Ectodermal cell (in vitro differentiated cells): ENCODE measurements at regions not wholly inside any gene's neighbourhood (a gene's known extent, or its start where the extent isn't known, plus 50 kb on each side); places are given as distances from the start of the nearest gene placed in this dataset.

ENCODE experiments used
- H3K27ac ChIP-seq: 2 replicates; pipeline ENCODE4 v1.7.0; 2013; ENCODE audit warnings: mild to moderate bottlenecking, low read depth, low read length; ENCODE audit not compliant: insufficient read depth, poor library complexity, severe bottlenecking
- H3K27me3 ChIP-seq: 2 replicates; pipeline ENCODE4 v1.7.0; 2013; ENCODE audit warnings: mild to moderate bottlenecking, low read length; ENCODE audit not compliant: insufficient read depth, control insufficient read depth, poor library complexity, severe bottlenecking
- H3K36me3 ChIP-seq: one replicate; pipeline ENCODE4 v1.7.0; 2013; ENCODE audit warnings: low read length; ENCODE audit not compliant: control insufficient read depth, insufficient read depth
- H3K4me1 ChIP-seq: one replicate; pipeline ENCODE4 v1.7.0; 2013; ENCODE audit warnings: low read length; ENCODE audit not compliant: control insufficient read depth, insufficient read depth
- H3K4me3 ChIP-seq: 2 replicates; pipeline ENCODE4 v1.7.0; 2013; ENCODE audit warnings: low read depth, low read length, control low read depth; ENCODE audit not compliant: insufficient read depth
- H3K9me3 ChIP-seq: 2 replicates; pipeline ENCODE4 v1.7.0; 2013; ENCODE audit warnings: mild to moderate bottlenecking, low read length, moderate library complexity; ENCODE audit not compliant: control insufficient read depth
- WGBS, 2 experiments: methylation state at CpG; one replicate each; pipeline ENCODE4 v1.1.7; 2013; ENCODE audit warnings: missing lambda C conversion rate in 2 of 2; 5-methylcytosine and 5-hydroxymethylcytosine counted together

DNA sequence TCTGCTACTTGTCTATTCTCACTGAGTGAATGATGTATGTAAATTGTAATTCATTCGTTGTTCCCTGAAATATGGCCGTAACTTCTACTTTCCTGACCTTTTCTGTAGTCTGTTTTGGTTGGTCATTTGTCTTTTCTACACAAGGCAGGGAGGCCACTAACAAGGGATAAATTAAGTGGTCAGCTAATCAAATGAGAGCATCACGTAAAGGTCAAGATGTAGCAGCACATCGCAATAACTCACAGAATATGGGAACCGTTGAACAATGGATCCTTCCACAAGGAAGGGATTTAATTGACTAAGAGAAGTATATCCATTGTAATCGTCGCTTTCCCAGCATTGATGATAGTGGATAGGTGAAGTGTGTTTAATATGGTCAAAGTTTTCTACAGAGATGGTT, 171.1 kb downstream of the DMRT2 start:
- no peak overlapping the region for H3K4me3 ChIP-seq
- no peaks in the 10 kb centered on the region for H3K27me3 ChIP-seq
- H3K36me3 ChIP-seq = no peaks in the 10 kb centered on the region
- no peak overlapping the region for H3K27ac ChIP-seq
- H3K4me1 ChIP-seq = no peaks in the 10 kb centered on the region
- H3K9me3 ChIP-seq = no peaks in the 10 kb centered on the region
- WGBS, 2 experiments = 95 to 96% methylated on average over 7 of the region's 7 CpGs

DNA sequence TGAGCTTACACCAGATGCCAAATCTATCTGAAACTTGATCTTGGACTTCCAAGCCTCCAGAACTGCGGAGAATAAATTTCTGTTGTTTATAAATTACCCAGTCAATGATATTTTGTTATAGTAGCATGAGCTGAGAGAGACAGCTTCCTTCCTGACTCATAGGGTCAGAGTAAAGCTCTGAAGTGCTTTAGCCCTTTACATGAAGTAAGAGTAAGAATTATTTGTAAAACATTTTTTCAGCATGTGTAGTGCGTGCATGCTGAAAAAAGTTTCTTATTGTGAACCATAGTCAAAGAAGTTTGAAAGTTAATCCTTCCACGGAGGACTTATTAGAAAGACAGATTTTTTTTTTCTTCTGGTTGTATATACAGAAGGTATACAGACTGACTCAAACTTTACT, 172.4 kb downstream of the DMRT2 start:
- H3K27me3 ChIP-seq = no peaks in the 10 kb centered on the region
- H3K4me1 ChIP-seq = no peaks in the 10 kb centered on the region
- no peak overlapping the region for H3K4me3 ChIP-seq
- no peaks in the 10 kb centered on the region for H3K36me3 ChIP-seq
- WGBS, 2 experiments = 61 to 100% methylated on average over 2 to 3 of the region's 3 CpGs
- no peak overlapping the region for H3K27ac ChIP-seq
- H3K9me3 ChIP-seq = no peaks in the 10 kb centered on the region

DNA sequence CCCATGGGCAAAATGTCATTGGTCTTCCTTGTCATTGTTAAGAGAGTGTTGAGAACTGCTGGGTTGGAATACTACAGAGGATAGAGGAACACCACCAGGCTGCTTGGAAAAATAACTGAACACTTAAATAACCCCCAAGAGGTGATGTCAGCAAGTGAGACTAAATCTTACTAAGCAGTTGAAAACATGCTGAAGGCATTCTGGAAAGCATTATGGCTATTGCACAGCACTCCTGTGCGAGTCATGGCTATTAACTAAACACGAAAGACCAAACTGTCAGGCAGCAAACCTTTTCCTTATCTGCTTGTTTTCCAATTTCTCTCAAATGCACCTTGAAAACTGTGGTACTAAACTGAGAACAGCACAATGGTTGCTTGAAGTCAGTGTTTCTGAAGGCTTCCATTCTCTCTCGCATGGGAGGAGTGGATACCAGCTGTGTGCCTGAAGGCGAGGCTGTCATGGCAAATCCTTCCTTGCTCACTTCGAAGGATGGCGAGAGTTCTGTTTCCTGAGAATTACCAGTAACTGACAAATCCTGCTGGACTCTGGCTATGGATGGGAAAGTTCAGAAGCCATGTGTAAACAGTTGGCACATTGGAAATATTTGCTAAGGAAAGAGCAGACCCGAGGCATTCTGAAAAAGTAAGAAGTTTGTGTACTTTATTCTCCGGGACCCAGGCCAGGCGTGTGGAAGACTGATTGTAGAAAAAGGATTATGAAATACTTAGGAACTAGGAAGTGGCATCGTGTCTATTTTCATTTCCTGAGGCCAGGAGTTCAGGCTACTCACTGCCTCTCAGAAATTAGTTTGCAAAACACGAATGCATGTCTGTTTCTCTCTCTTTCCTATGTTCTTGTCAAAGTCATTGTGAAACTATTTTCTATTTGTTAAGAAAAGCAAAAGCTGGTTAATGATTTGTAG, 182.1 kb downstream of the DMRT2 start:
- no peaks in the 10 kb centered on the region for H3K27me3 ChIP-seq
- no peaks in the 10 kb centered on the region for H3K36me3 ChIP-seq
- no peak overlapping the region for H3K4me3 ChIP-seq
- H3K4me1 ChIP-seq = no peaks in the 10 kb centered on the region
- H3K9me3 ChIP-seq = no peaks in the 10 kb centered on the region
- WGBS, 2 experiments = 84 to 85% methylated on average over 11 of the region's 11 CpGs
- H3K27ac ChIP-seq = no peak overlapping the region

DNA sequence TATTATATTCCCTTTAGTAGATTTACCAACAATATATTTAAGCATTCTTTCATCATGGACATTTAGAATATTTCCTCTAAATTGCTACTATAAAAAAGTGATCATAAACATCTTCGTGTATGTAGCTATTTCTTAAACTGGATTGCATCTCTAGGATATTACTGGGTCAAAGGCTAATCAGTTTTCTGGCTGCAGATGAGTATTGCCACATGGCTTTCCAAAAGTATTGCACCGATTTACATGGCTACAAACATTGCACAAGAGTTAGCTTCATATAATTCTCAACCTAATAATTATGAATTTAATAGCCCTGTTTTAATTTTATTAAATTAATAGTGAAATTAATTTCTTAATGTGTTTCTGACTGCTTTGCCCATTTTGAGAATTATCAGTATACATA, 183.4 kb downstream of the DMRT2 start:
- Histone ChIP-seq H3K27ac (no peak overlapping the region), H3K9me3 (no peaks in the 10 kb centered on the region), H3K36me3 (no peaks in the 10 kb centered on the region), H3K4me1 (no peaks in the 10 kb centered on the region), H3K4me3 (no peak overlapping the region), H3K27me3 (no peaks in the 10 kb centered on the region)
- WGBS, 2 experiments = 83 to 93% methylated on average over 2 of the region's 2 CpGs

DNA sequence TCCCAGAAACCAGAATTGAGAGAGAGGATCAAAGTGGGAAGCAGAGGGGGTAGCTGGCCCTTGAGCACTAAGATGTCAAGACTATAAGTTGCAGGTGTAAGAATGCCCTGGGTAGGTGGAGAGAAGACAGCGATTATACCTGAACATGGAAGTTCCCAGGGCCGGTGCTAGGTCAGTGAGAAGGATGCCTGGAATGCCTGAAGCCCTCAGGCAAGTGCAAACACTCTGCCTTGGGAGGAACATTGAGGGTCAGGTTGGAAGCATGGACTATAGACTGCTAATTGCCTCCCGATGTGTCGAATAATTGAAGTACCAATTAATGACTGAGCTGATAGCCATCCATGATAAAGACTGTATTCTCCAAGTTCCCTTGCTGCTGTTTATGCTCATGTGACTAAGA, 185.5 kb downstream of the DMRT2 start:
- Histone ChIP-seq H3K4me3 (no peak overlapping the region), H3K27ac (no peak overlapping the region), H3K9me3 (no peaks in the 10 kb centered on the region), H3K27me3 (no peaks in the 10 kb centered on the region), H3K4me1 (no peaks in the 10 kb centered on the region), H3K36me3 (no peaks in the 10 kb centered on the region)
- WGBS, 2 experiments = 83 to 92% methylated on average over 4 of the region's 4 CpGs

DNA sequence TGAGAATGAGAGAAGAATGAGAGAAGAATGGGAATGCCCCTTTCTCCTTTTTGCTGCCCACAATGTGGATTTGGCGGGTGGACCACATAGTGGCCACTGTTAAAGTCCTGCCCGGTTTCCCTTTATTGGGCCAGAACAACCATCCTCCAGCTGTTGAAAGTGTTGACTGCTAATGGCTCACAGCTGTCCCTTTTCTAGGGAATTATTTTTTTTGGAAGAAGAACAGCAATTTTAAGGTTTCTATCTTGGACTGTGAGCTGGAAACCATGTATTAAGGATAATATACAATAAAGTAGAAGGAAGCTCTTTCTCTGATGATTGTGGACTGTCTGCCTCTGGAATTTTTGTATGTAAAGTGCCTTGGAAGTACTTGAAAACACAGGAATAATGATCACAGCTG, 185.9 kb downstream of the DMRT2 start:
- H3K36me3 ChIP-seq = no peaks in the 10 kb centered on the region
- WGBS, 2 experiments = 87 to 95% methylated on average over 2 of the region's 2 CpGs
- H3K27me3 ChIP-seq = no peaks in the 10 kb centered on the region
- no peak overlapping the region for H3K27ac ChIP-seq
- no peak overlapping the region for H3K4me3 ChIP-seq
- no peaks in the 10 kb centered on the region for H3K4me1 ChIP-seq
- no peaks in the 10 kb centered on the region for H3K9me3 ChIP-seq

DNA sequence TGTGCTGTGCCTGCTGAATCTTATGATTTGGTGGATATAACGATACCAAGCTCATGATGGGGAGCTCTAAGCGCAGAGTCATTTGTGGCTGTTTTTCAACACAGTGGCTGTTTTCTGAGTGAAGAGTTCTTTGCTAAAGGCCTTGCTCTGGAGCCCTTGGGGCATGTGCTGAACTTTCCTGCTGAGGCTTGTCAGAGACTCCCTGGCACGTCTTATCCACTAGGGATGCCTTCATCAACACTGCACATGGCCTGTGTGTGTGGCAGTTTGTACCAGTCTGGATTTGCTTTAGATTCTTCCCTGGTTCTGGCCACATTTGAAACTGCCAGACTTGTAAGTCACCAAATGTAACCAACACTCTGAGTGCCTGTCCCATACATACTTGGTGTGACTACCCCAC, 188.2 kb downstream of the DMRT2 start:
- no peak overlapping the region for H3K4me3 ChIP-seq
- no peaks in the 10 kb centered on the region for H3K9me3 ChIP-seq
- H3K4me1 ChIP-seq = no peaks in the 10 kb centered on the region
- WGBS, 2 experiments = 90 to 92% methylated on average over 3 of the region's 3 CpGs
- H3K36me3 ChIP-seq = no peaks in the 10 kb centered on the region
- no peaks in the 10 kb centered on the region for H3K27me3 ChIP-seq
- no peak overlapping the region for H3K27ac ChIP-seq

DNA sequence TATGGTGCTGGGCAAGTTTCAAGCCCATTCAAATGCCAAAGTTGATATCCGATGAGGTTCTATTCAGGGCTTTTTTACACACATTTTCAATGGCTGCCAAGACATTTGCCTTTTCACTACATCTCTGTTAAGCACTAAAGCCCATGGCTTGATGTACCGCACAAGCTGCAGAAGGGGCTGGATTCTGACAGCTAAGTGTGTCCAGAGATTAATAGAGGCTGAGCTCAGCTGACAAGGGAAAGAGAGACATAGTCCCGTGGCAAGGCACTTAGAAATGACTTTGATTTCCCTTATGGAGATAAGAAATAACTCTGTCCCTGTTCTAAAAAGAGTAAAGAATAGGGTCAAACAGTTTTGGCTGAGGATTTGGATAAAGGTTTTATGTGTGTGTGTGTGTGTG, 198.6 kb downstream of the DMRT2 start:
- 91 to 96% methylated on average over 3 of the region's 3 CpGs for WGBS, 2 experiments
- Histone ChIP-seq H3K27me3 (no peaks in the 10 kb centered on the region), H3K9me3 (no peaks in the 10 kb centered on the region), H3K4me3 (no peak overlapping the region), H3K27ac (no peak overlapping the region), H3K4me1 (no peaks in the 10 kb centered on the region), H3K36me3 (no peaks in the 10 kb centered on the region)

DNA sequence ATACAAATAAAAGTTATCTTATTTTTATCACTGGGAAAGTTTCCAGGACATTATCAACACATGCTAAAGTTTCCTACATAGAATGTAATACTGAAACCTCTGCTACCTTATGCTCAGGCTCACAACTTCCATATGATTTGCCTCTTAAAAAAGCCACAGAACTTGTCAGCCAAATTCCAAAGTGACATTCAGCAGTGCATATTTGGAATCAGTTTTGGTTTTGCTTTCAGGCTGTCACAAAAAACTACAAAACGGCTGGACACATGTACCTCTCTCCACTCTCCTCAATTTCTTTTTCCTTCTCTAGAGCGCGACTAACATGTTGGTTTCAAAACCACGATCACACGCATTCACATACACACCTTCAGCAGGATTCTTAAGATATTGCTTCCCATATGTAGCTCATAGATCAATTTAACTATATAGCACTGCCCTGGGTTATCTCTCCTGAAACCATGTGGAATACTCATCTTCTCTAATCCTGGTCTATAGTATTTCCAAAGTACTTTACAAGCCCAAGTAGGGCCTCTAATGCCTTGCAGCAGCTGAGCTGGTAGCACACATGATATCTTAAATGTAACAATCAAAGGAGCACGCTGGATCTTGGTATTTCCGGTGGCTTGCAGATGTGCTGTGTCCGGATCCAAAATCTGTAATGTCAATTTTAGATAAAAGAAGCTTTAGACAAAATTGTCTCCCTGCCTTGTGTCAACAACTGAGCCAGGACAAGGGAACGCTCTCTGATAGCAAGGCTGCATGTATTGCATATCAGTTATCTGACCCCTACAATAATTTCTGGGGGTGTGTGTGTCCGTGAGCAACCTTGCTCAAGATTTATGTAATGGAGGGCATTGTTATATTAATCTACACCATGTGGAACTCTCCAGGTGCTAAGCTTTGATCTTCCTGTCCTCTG, 203.2 kb downstream of the DMRT2 start:
- Histone ChIP-seq H3K36me3 (no peaks in the 10 kb centered on the region), H3K4me1 (no peaks in the 10 kb centered on the region), H3K27me3 (no peaks in the 10 kb centered on the region), H3K27ac (no peak overlapping the region), H3K9me3 (no peaks in the 10 kb centered on the region), H3K4me3 (no peak overlapping the region)
- 94 to 95% methylated on average over 10 of the region's 10 CpGs for WGBS, 2 experiments

DNA sequence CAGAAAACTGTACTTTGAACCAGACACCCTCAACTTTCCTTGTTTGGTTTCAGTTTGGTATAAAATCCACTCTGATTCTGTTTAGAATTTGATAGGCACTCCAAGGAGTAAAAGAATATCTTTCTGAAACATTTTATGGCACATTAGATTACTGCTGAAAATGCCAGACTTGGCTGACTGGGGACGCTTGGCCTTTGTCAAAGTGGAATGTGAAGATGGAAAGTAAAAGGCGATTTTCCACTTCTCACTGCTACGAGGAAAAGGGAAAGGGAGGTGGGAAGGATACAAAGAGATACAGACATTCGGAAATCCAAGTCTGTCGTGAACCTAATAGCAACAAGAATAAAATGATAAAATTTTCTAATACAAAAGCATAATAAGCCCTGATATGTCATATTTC, 203.9 kb downstream of the DMRT2 start:
- Histone ChIP-seq H3K4me3 (no peak overlapping the region), H3K27me3 (no peaks in the 10 kb centered on the region), H3K9me3 (no peaks in the 10 kb centered on the region), H3K36me3 (no peaks in the 10 kb centered on the region), H3K4me1 (no peaks in the 10 kb centered on the region), H3K27ac (no peak overlapping the region)
- 90 to 97% methylated on average over 3 to 4 of the region's 5 CpGs for WGBS, 2 experiments
